Body of pancreas (tissue), 4 donors: ENCODE measurements at regions not wholly inside any gene's neighbourhood (a gene's known extent, or its start where the extent isn't known, plus 50 kb on each side); places are given as distances from the start of the nearest gene placed in this dataset.

Source experiments
- CTCF ChIP-seq, 7 experiments: fragments of 450-650 bp in 4 of 7; fragments of 200-600 bp in 3 of 7; sonication (generic) in 3 of 7; IDR thresholded peaks; one replicate each; pipeline ENCODE4 v1.5.1; 2016 to 2019; ENCODE audit warnings: antibody characterized with exemption in 7 of 7
- POLR2A ChIP-seq, 3 donors: fragments of 450-650 bp; IDR thresholded peaks; one replicate each; pipeline ENCODE4 v1.6.1; 2016; ENCODE audit warnings: antibody characterized with exemption in 3 of 3, mild to moderate bottlenecking in 2 of 3

- TF ChIP-seq CTCF (IDR thresholded peaks at IDR 0.05) (no peak), POLR2A (IDR thresholded peaks at IDR 0.05) (no peak)
Measured at GRCh38 chr20:61178551-61179071, 73.5 kb upstream of the CDH4 start.
